Urothelium cell line (cell line): ENCODE measurements at regions not wholly inside any gene's neighbourhood (a gene's known extent, or its start where the extent isn't known, plus 50 kb on each side); places are given as distances from the start of the nearest gene placed in this dataset.

Source experiments
- DNase-seq: peaks from one replicate; pipeline ENCODE4 v3.0.0; 2011; ENCODE audit warnings: low spot score, mixed read lengths
- FAIRE-seq: peaks from 2 replicates; lab custom pipeline; 2011; peaks lifted over from hg19 to GRCh38; lab: Jason Lieb, UNC

GRCh38 chr2:126774290-126774689 lies 118.3 kb downstream of the GYPC start:
- peak; percentile 75 for FAIRE-seq
- DNase-seq: no peak

GRCh38 chr2:126774761-126775160 lies 118.8 kb downstream of the GYPC start:
- no peak for FAIRE-seq

GRCh38 chr2:126775300-126775985 lies 119.5 kb downstream of the GYPC start:
- no peak for DNase-seq
- FAIRE-seq: no peak

More at GRCh38 chr2:126774761-126775160, 118.8 kb downstream of the GYPC start:
- DNase-seq: no peak

- DNase-seq: no peak
These were observed 120.3 kb downstream of the GYPC start for GRCh38 chr2:126776255-126776654.

GRCh38 chr2:126776692-126777619 lies 121.0 kb downstream of the GYPC start:
- FAIRE-seq: peak; percentile 67
- DNase-seq: peak; percentile 87

More at GRCh38 chr2:126776255-126776654, 120.3 kb downstream of the GYPC start:
- peak; percentile 62 for FAIRE-seq

GRCh38 chr2:126777620-126777978 lies 121.1 kb upstream of the TEX51 start:
- FAIRE-seq: no peak
- no peak for DNase-seq

GRCh38 chr2:126778561-126779501 lies 119.9 kb upstream of the TEX51 start:
- DNase-seq (no peak), FAIRE-seq (no peak)

- DNase-seq: no peak
- no peak for FAIRE-seq
These were observed 117.5 kb upstream of the TEX51 start for GRCh38 chr2:126781206-126781605.

- DNase-seq (no peak), FAIRE-seq (peak; percentile 53)
These were observed 116.9 kb upstream of the TEX51 start for GRCh38 chr2:126781806-126782205.

- FAIRE-seq (no peak), DNase-seq (no peak)
These were observed 116.0 kb upstream of the TEX51 start for GRCh38 chr2:126782648-126783047.

- no peak for DNase-seq
- no peak for FAIRE-seq
These were observed 115.3 kb upstream of the TEX51 start for GRCh38 chr2:126783341-126783740.

- FAIRE-seq: no peak
- DNase-seq: no peak
These were observed 114.6 kb upstream of the TEX51 start for GRCh38 chr2:126784045-126784444.

- no peak for DNase-seq
- no peak for FAIRE-seq
These were observed 114.1 kb upstream of the TEX51 start for GRCh38 chr2:126784621-126785020.

GRCh38 chr2:126785236-126785635 lies 113.5 kb upstream of the TEX51 start:
- FAIRE-seq (no peak), DNase-seq (no peak)

GRCh38 chr2:126785862-126786261 lies 112.8 kb upstream of the TEX51 start:
- no peak for FAIRE-seq

GRCh38 chr2:126786765-126787164 lies 111.9 kb upstream of the TEX51 start:
- DNase-seq: no peak
- no peak for FAIRE-seq

More at GRCh38 chr2:126785862-126786261, 112.8 kb upstream of the TEX51 start:
- DNase-seq: no peak

GRCh38 chr2:126787289-126787688 lies 111.4 kb upstream of the TEX51 start:
- FAIRE-seq: no peak
- no peak for DNase-seq

GRCh38 chr2:126788113-126788512 lies 110.6 kb upstream of the TEX51 start:
- FAIRE-seq (no peak), DNase-seq (no peak)

GRCh38 chr2:126788652-126789051 lies 110.0 kb upstream of the TEX51 start:
- no peak for DNase-seq
- no peak for FAIRE-seq

GRCh38 chr2:126790987-126791780 lies 107.5 kb upstream of the TEX51 start:
- no peak for DNase-seq
- FAIRE-seq: no peak
